HCT116 (cell line): ENCODE measurements at regions not wholly inside any gene's neighbourhood (a gene's known extent, or its start where the extent isn't known, plus 50 kb on each side); places are given as distances from the start of the nearest gene placed in this dataset.

Experiments
- ATAC-seq: fragments of 200-7000 bp; cut with Tn5 transposase; 2 replicates; pipeline ENCODE4 v1.9.1; 2020; ENCODE audit warnings: mild to moderate bottlenecking, moderate library complexity
- BruUV-seq: library from RNA; stranded (reverse); fragments of 400-500 nt; replicated peaks from 2 replicates; lab custom pipeline; 2021; lab: Mats Ljungman, UMichigan
- CTCF ChIA-PET: fragments of 300-600 bp; sonication (Branson Sonifier 250); formaldehyde crosslinking; loops from one replicate; lab custom pipeline; 2021; ENCODE audit warnings: antibody characterized with exemption; lab: Charles Lee
- POLR2A ChIA-PET: fragments of 300-600, 350-600 bp; sonication (Branson Sonifier 250); formaldehyde crosslinking; loops from one replicate; lab custom pipeline; 2021; ENCODE audit warnings: antibody characterized with exemption; lab: Charles Lee
- RAD21 ChIA-PET, 2 experiments: fragments of 300-600 bp; sonication (Branson Sonifier 250); formaldehyde crosslinking; loops; one replicate each; lab custom pipeline; 2023; ENCODE audit warnings: low total read pairs in 2 of 2; ENCODE audit not compliant: uncharacterized antibody in 2 of 2, unreplicated experiment in 2 of 2, low non-redundant PET in 1 of 2; lab: Charles Lee
- DNase-seq: peaks from one replicate; pipeline ENCODE4 v3.0.0-alpha.2; 2010; ENCODE audit warnings: low read depth, low spot score
- H2AFZ ChIP-seq: fragments of 200-600 bp; shearing (Covaris generic), sonication (generic); 2 replicates; pipeline ENCODE4 v1.6.1; 2017; ENCODE audit warnings: low read depth, mixed run types, mixed read lengths, antibody characterized with exemption, low read length; ENCODE audit not compliant: poor library complexity, severe bottlenecking
- H3K27ac ChIP-seq: 2 replicates; pipeline ENCODE4 v1.5.1; 2012; ENCODE audit warnings: low read depth, low read length
- H3K27me3 ChIP-seq: fragments of 200-600 bp; sonication (generic); 2 replicates; pipeline ENCODE4 v1.6.1; 2016; ENCODE audit warnings: mixed run types, low read length, mixed read lengths; ENCODE audit not compliant: insufficient read depth
- H3K36me3 ChIP-seq, 2 experiments: fragments of 200-500 bp in 1 of 2; fragments of 200-600 bp in 1 of 2; sonication (Bioruptor generic) in 1 of 2; sonication (generic) in 1 of 2; 2 replicates each; pipeline versions ENCODE4 v1.5.1 to v1.6.1; 2014 to 2016; ENCODE audit warnings: low read length in 2 of 2, inconsistent platforms in 1 of 2, mixed read lengths in 1 of 2, mixed run types in 1 of 2; ENCODE audit not compliant: insufficient read depth in 2 of 2, control insufficient read depth in 1 of 2
- H3K4me1 ChIP-seq, 2 experiments: fragments of 200-600 bp in 1 of 2; sonication (generic) in 1 of 2; 2 replicates each; pipeline versions ENCODE4 v1.5.1 to v1.6.1; 2012 to 2017; ENCODE audit warnings: low read length in 2 of 2, inconsistent platforms in 1 of 2, mild to moderate bottlenecking in 1 of 2, mixed read lengths in 1 of 2, mixed run types in 1 of 2, moderate library complexity in 1 of 2; ENCODE audit not compliant: insufficient read depth in 2 of 2, control insufficient read depth in 1 of 2
- H3K4me2 ChIP-seq: fragments of 200-600 bp; sonication (generic); 2 replicates; pipeline ENCODE4 v1.6.1; 2017; ENCODE audit warnings: mixed run types, low read length, mixed read lengths
- H3K4me3 ChIP-seq, 2 experiments: fragments of 200-600 bp in 1 of 2; sonication (generic) in 1 of 2; replicated peaks in 1 of 2; 2 replicates each; pipeline ENCODE4 v1.5.1; 2011 to 2016; ENCODE audit warnings: low read length in 2 of 2, control low read depth in 1 of 2, low read depth in 1 of 2, mild to moderate bottlenecking in 1 of 2, mixed read lengths in 1 of 2, mixed run types in 1 of 2
- H3K79me2 ChIP-seq: fragments of 200-600 bp; sonication (generic); 2 replicates; pipeline ENCODE4 v1.6.1; 2017; ENCODE audit warnings: mild to moderate bottlenecking, mixed run types, low read length, moderate library complexity, mixed read lengths; ENCODE audit not compliant: insufficient read depth
- H3K9ac ChIP-seq: fragments of 200-600 bp; sonication (generic); 2 replicates; pipeline ENCODE4 v1.6.1; 2016; ENCODE audit warnings: low read length, mixed read lengths
- H3K9me2 ChIP-seq: fragments of 200-600 bp; sonication (generic), shearing (Covaris generic); 2 replicates; pipeline ENCODE4 v1.6.1; 2017; ENCODE audit warnings: mixed run types, mild to moderate bottlenecking, moderate library complexity; ENCODE audit not compliant: insufficient read depth
- H3K9me3 ChIP-seq, 2 experiments: fragments of 200-500 bp in 1 of 2; fragments of 200-600 bp in 1 of 2; sonication (Bioruptor generic) in 1 of 2; sonication (generic) in 1 of 2; 2 replicates each; pipeline ENCODE4 v1.6.1; 2014 to 2017; ENCODE audit warnings: low read length in 2 of 2, mixed read lengths in 2 of 2, inconsistent platforms in 1 of 2, low read depth in 1 of 2, mild to moderate bottlenecking in 1 of 2, mixed run types in 1 of 2, moderate library complexity in 1 of 2; ENCODE audit not compliant: control insufficient read depth in 1 of 2, insufficient read depth in 1 of 2
- H4K20me1 ChIP-seq: fragments of 200-600 bp; sonication (generic), shearing (Covaris generic); 2 replicates; pipeline ENCODE4 v1.6.1; 2017; ENCODE audit warnings: mixed run types, mild to moderate bottlenecking, moderate library complexity; ENCODE audit not compliant: insufficient read depth
- ATF3 ChIP-seq: IDR thresholded peaks from 2 replicates; pipeline ENCODE4 v1.6.1; 2012
- CEBPB ChIP-seq: IDR thresholded peaks from 2 replicates; pipeline ENCODE4 v1.6.1; 2012; ENCODE audit warnings: low read depth
- POLR2AphosphoS5 ChIP-seq: IDR thresholded peaks from 2 replicates; pipeline ENCODE4 v1.6.1; 2011; ENCODE audit warnings: mild to moderate bottlenecking, low read depth, low read length, moderate library complexity
- RAD21 ChIP-seq: IDR thresholded peaks from 2 replicates; pipeline ENCODE4 v1.6.1; 2012; ENCODE audit warnings: low read depth, mild to moderate bottlenecking
- YY1 ChIP-seq: IDR thresholded peaks from 2 replicates; pipeline ENCODE4 v1.6.1; 2011; ENCODE audit warnings: low read length, low read depth, moderate library complexity, mild to moderate bottlenecking; ENCODE audit not compliant: insufficient replicate concordance; ENCODE audit errors: extremely low read depth
- ZBTB33 ChIP-seq: IDR thresholded peaks from 2 replicates; pipeline ENCODE4 v1.6.1; 2011; ENCODE audit warnings: mild to moderate bottlenecking, low read length, moderate library complexity; ENCODE audit not compliant: insufficient replicate concordance; ENCODE audit errors: extremely low read depth
- intact Hi-C: fragments of 100-400 bp; cut with micrococcal nuclease; formaldehyde crosslinking; loops from 2 replicates; pipeline ENCODE4 v1.10.0; 2022

- H3K9me2 ChIP-seq = no peaks in the 10 kb centered on the region
- RAD21 ChIA-PET = no interaction called here
- no TSS peak for BruUV-seq
These were observed 2194.3 kb upstream of the CELF4 start for GRCh38 chr18:39759926-39760325.

GRCh38 chr18:39753178-39753577, 2187.6 kb upstream of the CELF4 start:
- Histone ChIP-seq H3K27me3 (no peaks in the 10 kb centered on the region), H3K36me3 (no peaks in the 10 kb centered on the region), H3K9ac (no peak overlapping the region), H4K20me1 (no peaks in the 10 kb centered on the region), H3K4me1 (no peaks in the 10 kb centered on the region), H3K27ac (no peak overlapping the region)
- POLR2A ChIA-PET = no interaction called here
- CTCF ChIA-PET = no interaction called here
- DNase-seq = no peak
- RAD21 ChIA-PET = no interaction called here
- no peak for ATAC-seq
- TF ChIP-seq ATF3 (no peak), RAD21 (no peak)
- TF ChIP-seq, all 23 proteins: peak for 0
- Histone ChIP-seq H2AFZ (no peak overlapping the region), H3K9me2 (no peaks in the 10 kb centered on the region), H3K4me3 (no peak overlapping the region), H3K9me3 (peaks cover 3 to 11% of the 10 kb centered on the region in 2 experiments; a peak in 1 of 4 replicates), H3K79me2 (peaks cover 3% of the 10 kb centered on the region; the same call in 1 of the 2 replicates), H3K4me2 (no peak overlapping the region)
- no TSS peak for BruUV-seq
- intact Hi-C loops = no loop called here

More at GRCh38 chr18:39759926-39760325, 2194.3 kb upstream of the CELF4 start:
- intact Hi-C loops = no loop called here
- no peak for TF ChIP-seq ZBTB33
- no peak for TF ChIP-seq YY1
- no peak for TF ChIP-seq POLR2AphosphoS5
- no peak for TF ChIP-seq CEBPB
- Histone ChIP-seq H2AFZ (no peak overlapping the region), H3K27me3 (no peaks in the 10 kb centered on the region), H3K4me1 (no peaks in the 10 kb centered on the region), H3K27ac (no peak overlapping the region), H3K9me3 (0 out of 4 replicates have a peak, but pooled peaks cover 0 to 4% of the 10 kb centered on the region in 2 experiments), H4K20me1 (no peaks in the 10 kb centered on the region), H3K36me3 (no peaks in the 10 kb centered on the region), H3K4me3 (no peak overlapping the region), H3K79me2 (peaks cover 12% of the 10 kb centered on the region), H3K9ac (no peak overlapping the region), H3K4me2 (no peak overlapping the region)
- DNase-seq (no peak), ATAC-seq (no peak)
- CTCF ChIA-PET = no interaction called here
- POLR2A ChIA-PET = no interaction called here
